Calu3 (cell line): ENCODE measurements at regions not wholly inside any gene's neighbourhood (a gene's known extent, or its start where the extent isn't known, plus 50 kb on each side); places are given as distances from the start of the nearest gene placed in this dataset.
A peak's percentile ranks its signal among the peaks of the same experiment; 100 is the strongest.

ENCODE experiments used
- BruUV-seq: library from RNA; stranded (reverse); fragments of 400-500 nt; replicated peaks from 2 replicates; lab custom pipeline; 2021; lab: Mats Ljungman, UMichigan
- CTCF ChIA-PET: fragments of 300-600 bp; sonication (Branson Sonifier 250); formaldehyde crosslinking; loops from one replicate; lab custom pipeline; 2022; ENCODE audit warnings: antibody characterized with exemption; lab: Charles Lee
- DNase-seq: peaks from one replicate; pipeline ENCODE4 v3.0.0; 2022
- H3K27ac Mint-ChIP-seq: one replicate; pipeline ENCODE4 v1.8.0; 2022; ENCODE audit warnings: mixed read lengths; ENCODE audit not compliant: unreplicated experiment
- H3K27me3 Mint-ChIP-seq: one replicate; pipeline ENCODE4 v1.8.0; 2022; ENCODE audit warnings: mixed read lengths; ENCODE audit not compliant: unreplicated experiment
- H3K36me3 Mint-ChIP-seq: one replicate; pipeline ENCODE4 v1.8.0; 2022; ENCODE audit warnings: mild to moderate bottlenecking, moderate library complexity, mixed read lengths; ENCODE audit not compliant: insufficient read depth, unreplicated experiment
- H3K4me1 Mint-ChIP-seq: one replicate; pipeline ENCODE4 v1.8.0; 2022; ENCODE audit warnings: mild to moderate bottlenecking, low read depth, mixed read lengths; ENCODE audit not compliant: unreplicated experiment
- H3K4me3 Mint-ChIP-seq: one replicate; pipeline ENCODE4 v1.8.0; 2022; ENCODE audit warnings: mild to moderate bottlenecking, low read depth, moderate library complexity, mixed read lengths; ENCODE audit not compliant: unreplicated experiment
- H3K9me3 Mint-ChIP-seq: one replicate; pipeline ENCODE4 v1.8.0; 2022; ENCODE audit warnings: low read depth, mixed read lengths; ENCODE audit not compliant: unreplicated experiment
- intact Hi-C: fragments of 100-400 bp; cut with micrococcal nuclease; formaldehyde crosslinking; loops from one replicate; pipeline ENCODE4 v1.10.0; 2022; ENCODE audit not compliant: unreplicated experiment
- TF ChIP-seq, protein P1 (sequence below): fragments of 200-600 bp; IDR thresholded peaks from one replicate; pipeline ENCODE4 v1.8.0; 2022; ENCODE audit warnings: antibody characterized with exemption; ENCODE audit not compliant: unreplicated experiment

GRCh38 chr2:217231724-217232123 is 371.9 kb upstream of the TNP1 start:
- Mint-ChIP-seq H3K9me3 (peaks cover 17% of the 10 kb centered on the region), H3K36me3 (peaks cover 9% of the 10 kb centered on the region), H3K27me3 (no peaks in the 10 kb centered on the region), H3K27ac (peak overlapping the region; percentile 90), H3K4me3 (no peak overlapping the region), H3K4me1 (peaks cover 56% of the 10 kb centered on the region)
- intact Hi-C loops = loop anchor here (1.0 to 10.0 kb wide), 4 partner anchors 104 to 534 kb away; partner anchors contain the start of gene IGFBP5
- TF ChIP-seq, protein P1, sequence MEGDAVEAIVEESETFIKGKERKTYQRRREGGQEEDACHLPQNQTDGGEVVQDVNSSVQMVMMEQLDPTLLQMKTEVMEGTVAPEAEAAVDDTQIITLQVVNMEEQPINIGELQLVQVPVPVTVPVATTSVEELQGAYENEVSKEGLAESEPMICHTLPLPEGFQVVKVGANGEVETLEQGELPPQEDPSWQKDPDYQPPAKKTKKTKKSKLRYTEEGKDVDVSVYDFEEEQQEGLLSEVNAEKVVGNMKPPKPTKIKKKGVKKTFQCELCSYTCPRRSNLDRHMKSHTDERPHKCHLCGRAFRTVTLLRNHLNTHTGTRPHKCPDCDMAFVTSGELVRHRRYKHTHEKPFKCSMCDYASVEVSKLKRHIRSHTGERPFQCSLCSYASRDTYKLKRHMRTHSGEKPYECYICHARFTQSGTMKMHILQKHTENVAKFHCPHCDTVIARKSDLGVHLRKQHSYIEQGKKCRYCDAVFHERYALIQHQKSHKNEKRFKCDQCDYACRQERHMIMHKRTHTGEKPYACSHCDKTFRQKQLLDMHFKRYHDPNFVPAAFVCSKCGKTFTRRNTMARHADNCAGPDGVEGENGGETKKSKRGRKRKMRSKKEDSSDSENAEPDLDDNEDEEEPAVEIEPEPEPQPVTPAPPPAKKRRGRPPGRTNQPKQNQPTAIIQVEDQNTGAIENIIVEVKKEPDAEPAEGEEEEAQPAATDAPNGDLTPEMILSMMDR = no peak
- CTCF ChIA-PET = interaction anchor here (1.4 to 1.9 kb wide), 4 partner anchors 9 to 100 kb away, joined by 5 to 7 read pairs (median 6); no protein-coding TSS in a partner anchor
- DNase-seq = peak; percentile 22
- TSS peak; percentile 86 for BruUV-seq

DNA sequence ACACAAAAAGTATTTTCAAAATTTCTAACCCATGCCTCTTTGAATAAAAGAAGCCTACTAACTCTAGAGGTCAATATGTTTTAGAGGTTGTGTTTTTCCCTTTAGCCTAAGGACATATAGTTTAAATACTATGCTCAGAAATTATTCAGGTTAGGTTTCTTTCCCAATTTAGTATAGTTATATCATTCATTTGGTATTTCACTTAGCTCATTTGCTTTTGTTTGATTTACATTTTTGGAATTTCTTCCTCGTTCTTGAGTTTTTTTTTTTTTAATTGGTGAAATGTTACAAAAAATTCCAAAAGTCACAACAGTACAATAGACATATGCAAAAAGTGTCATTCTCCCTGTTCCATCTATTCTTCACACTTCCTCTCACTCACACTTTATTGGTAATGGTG is 371.3 kb upstream of the TNP1 start:
- CTCF ChIA-PET = interaction anchor here (0.6 to 1.9 kb wide), 7 partner anchors 10 to 1921 kb away, joined by 3 to 7 read pairs (median 5); no protein-coding TSS in a partner anchor
- Mint-ChIP-seq H3K27ac (peak overlapping the region; percentile 90), H3K4me3 (no peak overlapping the region), H3K36me3 (peaks cover 9% of the 10 kb centered on the region), H3K9me3 (peaks cover 11% of the 10 kb centered on the region), H3K4me1 (peaks cover 56% of the 10 kb centered on the region), H3K27me3 (no peaks in the 10 kb centered on the region)
- TF ChIP-seq, protein P1 = no peak
- no TSS peak for BruUV-seq
- intact Hi-C loops = loop anchor here (1.0 to 10.0 kb wide), 4 partner anchors 104 to 534 kb away; partner anchors contain the start of gene IGFBP5
- no peak for DNase-seq

GRCh38 chr2:217228732-217229131 is 368.9 kb upstream of the TNP1 start:
- Mint-ChIP-seq H3K4me3 (no peak overlapping the region), H3K27ac (peak overlapping the region; percentile 66)
- BruUV-seq = no TSS peak

DNA sequence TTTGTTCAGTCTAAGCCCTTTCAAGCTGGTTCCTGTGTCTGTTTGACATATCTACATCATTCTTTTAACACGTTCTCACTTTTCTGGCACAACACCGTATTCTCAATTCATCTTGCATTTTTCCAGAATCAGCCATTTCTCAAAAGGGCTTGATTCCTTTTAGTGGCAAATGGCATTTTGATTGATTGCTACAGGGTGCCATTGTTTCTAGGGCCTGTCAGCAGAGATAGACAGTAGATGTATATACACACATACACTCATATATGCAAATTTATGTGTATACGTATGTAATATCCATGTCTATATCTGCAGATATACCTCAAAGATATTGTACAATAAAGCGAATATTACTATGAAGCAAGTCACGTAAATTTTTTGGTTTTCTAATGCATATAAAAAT is 367.9 kb upstream of the TNP1 start:
- Mint-ChIP-seq H3K4me3 (no peak overlapping the region), H3K9me3 (peaks cover 2% of the 10 kb centered on the region), H3K27ac (no peak overlapping the region), H3K4me1 (peaks cover 66% of the 10 kb centered on the region), H3K27me3 (no peaks in the 10 kb centered on the region), H3K36me3 (peaks cover 20% of the 10 kb centered on the region)
- intact Hi-C loops = no loop called here
- TF ChIP-seq, protein P1 = no peak
- CTCF ChIA-PET = interaction anchor here (0.6 kb wide), 1 partner anchor 565 kb away, joined by 4 read pairs; no protein-coding TSS in a partner anchor
- DNase-seq = no peak
- BruUV-seq = no TSS peak

More at GRCh38 chr2:217228732-217229131, 368.9 kb upstream of the TNP1 start:
- CTCF ChIA-PET = interaction anchor here (1.4 kb wide), 1 partner anchor 66 kb away, joined by 4 read pairs; no protein-coding TSS in a partner anchor
- peaks cover 59% of the 10 kb centered on the region for H3K4me1 Mint-ChIP-seq
- DNase-seq = no peak
- TF ChIP-seq, protein P1 = no peak
- H3K36me3 Mint-ChIP-seq = peaks cover 11% of the 10 kb centered on the region
- no peaks in the 10 kb centered on the region for H3K27me3 Mint-ChIP-seq
- H3K9me3 Mint-ChIP-seq = peaks cover 2% of the 10 kb centered on the region
- intact Hi-C loops = no loop called here
